Gastroesophageal sphincter (tissue), 3 donors: ENCODE measurements at regions not wholly inside any gene's neighbourhood (a gene's known extent, or its start where the extent isn't known, plus 50 kb on each side); places are given as distances from the start of the nearest gene placed in this dataset.

Experiments used
- CTCF ChIP-seq, 4 experiments: fragments of 200-600 bp in 2 of 4; fragments of 450-650 bp in 2 of 4; sonication (generic) in 1 of 4; IDR thresholded peaks; one replicate each; pipeline ENCODE4 v1.5.1; 2017 to 2019; ENCODE audit warnings: antibody characterized with exemption in 4 of 4, mild to moderate bottlenecking in 2 of 4, moderate library complexity in 2 of 4
- POLR2A ChIP-seq, 2 donors: fragments of 450-650 bp; IDR thresholded peaks; one replicate each; pipeline ENCODE4 v1.6.1; 2017; ENCODE audit warnings: antibody characterized with exemption in 2 of 2, mild to moderate bottlenecking in 2 of 2, moderate library complexity in 1 of 2
- POLR2AphosphoS5 ChIP-seq: sonication (generic); formaldehyde crosslinking; IDR thresholded peaks from one replicate; pipeline ENCODE4 v1.6.1; 2017; ENCODE audit warnings: antibody characterized with exemption

- TF ChIP-seq CTCF (IDR thresholded peaks at IDR 0.05) (no peak), POLR2AphosphoS5 (no peak), POLR2A (IDR thresholded peaks at IDR 0.05) (no peak)
Measured at GRCh38 chr16:7107436-7107835, 225.2 kb upstream of the RBFOX1 start.
